Activated T-cell treated with anti-CD3 and anti-CD28 coated beads for 48 hours (primary cell): ENCODE measurements at regions not wholly inside any gene's neighbourhood (a gene's known extent, or its start where the extent isn't known, plus 50 kb on each side); places are given as distances from the start of the nearest gene placed in this dataset.
"Not testable (repeated sequence)": the region's sequence is repeated elsewhere in the genome, so short reads cannot be mapped to it uniquely, and the experiment has no call there.

Source experiments
- DNase-seq: peaks from one replicate; pipeline ENCODE4 v3.0.0-alpha.2; 2020; ENCODE audit warnings: low read depth

DNA sequence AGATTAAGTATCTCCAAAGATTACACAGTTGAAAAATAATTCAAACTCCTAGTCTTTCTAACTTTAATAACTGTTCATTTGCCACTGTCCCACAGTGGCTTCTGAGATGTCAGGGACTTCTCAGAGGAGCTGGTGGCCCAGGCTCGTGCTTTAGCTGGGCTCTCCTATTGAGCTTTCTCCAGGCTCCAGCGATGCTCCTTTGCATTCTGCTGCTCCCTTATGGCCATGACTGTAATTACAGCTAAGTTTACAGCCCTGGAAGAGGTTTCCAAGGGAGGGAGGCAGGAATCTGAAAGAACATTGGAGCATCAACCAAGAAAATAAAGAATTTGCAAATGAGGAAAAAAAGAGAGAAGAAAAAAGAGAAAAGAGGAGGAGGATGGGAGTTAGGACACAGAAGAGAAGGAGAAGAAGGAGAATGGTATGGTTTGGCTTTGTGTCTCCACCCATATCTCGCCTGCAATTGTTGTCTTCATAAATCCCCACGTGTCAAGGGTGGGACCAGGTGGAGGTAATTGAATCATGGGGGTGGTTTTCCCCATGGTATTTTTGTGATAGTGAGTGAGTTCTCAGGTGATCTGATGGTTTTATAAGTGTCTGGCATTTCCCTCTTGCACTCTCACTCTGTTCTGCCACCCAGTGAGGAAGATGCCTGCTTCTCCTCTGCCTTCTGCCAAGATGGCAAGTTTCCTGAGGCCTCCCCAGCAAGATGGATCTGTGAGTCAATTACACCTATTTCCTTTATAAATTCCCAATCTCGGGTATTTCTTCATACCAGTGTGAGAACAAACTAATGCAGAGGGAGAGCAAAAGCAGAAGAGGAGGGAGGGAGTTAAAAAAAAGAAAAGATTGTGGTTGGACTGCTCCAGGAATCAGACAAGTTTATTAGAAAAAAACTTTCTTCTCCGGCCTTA is 857.0 kb downstream of the KCNA4 start:
- DNase-seq, result no peak

DNA sequence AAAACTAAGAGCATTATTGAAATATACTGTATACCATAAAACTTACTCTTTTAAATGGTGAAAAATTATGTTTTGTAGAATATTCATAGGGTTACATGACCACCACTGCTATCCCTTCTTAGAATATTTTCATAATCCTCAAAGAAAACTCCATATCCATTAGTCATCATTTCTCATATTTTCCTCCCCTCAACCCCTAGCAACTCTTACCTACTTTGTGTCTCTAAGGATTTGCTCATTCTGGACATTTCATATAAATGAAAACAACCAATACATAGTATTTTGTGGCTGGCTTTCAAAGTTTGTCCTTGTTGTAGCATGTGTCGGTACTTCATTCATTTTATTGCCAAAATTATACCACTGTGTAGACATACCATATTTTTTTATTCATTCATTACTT is 863.8 kb downstream of the KCNA4 start:
- DNase-seq, result no peak

DNA sequence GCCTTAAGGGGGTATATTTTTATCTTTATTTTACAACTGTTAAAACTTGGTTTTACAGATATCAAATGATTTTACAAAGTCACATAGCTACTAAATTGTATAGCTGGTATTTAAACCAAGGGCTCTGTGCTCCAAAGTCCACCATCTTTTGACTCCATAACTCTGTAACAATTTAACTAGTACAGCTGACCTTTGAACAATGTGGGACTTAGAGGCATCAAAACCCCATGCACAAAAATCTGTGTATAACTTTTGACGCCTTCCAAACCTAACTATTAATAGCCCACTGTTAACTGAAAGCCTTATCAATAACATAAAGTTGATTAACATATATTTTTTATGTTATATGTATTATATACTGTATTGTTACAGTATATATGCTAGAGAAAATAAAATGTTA is 874.3 kb downstream of the KCNA4 start:
- not testable (repeated sequence) for DNase-seq

DNA sequence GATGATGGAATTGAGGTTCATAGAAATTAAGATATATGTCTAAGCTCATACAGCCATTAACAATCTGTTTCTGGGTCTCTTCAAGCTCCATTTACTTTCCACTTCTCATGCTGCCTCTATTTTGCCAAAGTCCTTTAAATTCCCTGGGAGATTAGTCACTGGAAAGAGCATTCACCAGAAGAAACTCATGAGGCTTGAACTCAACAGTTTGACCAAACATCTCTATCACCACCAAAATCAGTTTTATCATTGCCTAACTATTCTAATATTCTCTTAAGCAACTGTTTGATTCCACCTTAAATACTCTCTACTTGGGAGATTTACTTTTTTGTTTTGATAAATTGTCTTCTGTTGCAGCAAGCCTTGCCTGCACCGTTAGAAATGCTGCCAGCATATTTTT is 881.3 kb downstream of the KCNA4 start:
- DNase-seq, result no peak

DNA sequence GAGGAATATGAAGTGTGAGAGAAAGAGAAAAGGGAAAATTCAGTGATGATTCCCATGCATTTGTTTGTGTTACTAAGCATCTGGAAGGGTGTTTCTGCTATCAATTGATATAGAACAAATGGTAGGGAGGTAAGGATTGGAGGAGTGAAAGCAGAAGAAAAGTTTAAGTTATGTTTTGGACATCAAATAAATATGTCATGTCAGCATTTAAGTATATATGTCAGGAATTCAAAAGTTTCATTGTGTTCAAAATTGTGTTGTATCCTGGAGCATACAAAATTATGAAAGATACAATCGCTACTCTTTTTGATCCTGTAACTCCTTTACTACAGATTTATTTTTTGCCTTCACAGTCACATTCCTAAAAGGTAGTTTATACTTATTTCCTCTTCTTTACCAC is 885.8 kb downstream of the KCNA4 start:
- no peak for DNase-seq

DNA sequence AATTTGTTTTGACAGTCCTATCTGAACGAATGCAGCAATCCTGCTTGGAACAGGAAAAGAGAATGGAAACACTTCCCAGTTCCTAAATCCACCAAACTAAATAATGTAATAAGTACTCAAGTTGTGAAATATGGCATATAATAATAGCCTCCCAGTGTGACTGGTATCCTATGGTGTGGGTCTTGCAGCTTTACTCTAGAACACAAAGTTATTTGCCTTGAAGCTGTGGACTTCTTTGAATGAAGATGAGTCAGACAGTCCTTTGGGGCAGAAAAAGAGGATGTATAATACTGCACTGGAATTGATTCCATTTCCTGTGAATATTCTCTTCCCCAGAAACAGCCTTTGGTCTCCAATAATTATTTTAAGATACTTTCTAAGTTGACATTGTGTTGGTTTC is 887.0 kb downstream of the KCNA4 start:
- DNase-seq, result no peak

DNA sequence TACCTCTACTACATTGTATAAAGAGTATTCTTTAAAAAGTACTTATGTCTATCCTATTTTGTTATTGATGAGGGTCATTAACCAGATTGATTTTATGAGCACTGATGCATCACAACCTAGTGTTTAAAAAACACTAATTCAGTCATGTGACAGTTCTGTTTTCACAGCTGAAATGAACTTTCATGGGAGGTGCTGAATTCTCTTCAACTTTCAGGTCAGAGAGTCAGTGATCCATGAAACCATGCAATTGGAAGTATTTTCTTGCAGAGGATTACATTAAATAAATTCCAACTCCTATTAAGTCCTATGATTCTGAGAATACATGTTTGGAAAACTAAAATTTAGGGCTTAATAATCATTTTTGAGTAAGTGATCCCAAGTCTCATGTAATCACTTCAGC is 889.4 kb downstream of the KCNA4 start:
- no peak for DNase-seq

DNA sequence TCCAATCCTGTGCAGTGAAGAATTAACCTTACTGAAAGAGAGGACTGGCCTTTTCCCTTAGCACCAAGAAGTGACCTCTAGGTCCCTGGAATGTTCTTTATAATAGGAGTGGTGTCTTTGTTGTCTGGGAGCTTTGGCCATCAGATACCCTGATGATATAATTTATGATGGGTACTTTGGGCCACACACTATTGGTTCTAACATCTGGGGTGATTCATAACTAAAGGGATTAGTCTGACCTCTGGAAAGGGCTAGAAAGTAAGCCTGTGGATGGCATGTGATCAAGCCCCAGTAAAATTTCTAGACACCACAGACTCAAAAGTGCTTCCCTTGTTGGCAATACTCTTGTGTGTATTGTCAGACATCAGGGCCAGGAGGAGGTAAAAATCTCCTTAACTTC is 891.2 kb downstream of the KCNA4 start:
- no peak for DNase-seq

DNA sequence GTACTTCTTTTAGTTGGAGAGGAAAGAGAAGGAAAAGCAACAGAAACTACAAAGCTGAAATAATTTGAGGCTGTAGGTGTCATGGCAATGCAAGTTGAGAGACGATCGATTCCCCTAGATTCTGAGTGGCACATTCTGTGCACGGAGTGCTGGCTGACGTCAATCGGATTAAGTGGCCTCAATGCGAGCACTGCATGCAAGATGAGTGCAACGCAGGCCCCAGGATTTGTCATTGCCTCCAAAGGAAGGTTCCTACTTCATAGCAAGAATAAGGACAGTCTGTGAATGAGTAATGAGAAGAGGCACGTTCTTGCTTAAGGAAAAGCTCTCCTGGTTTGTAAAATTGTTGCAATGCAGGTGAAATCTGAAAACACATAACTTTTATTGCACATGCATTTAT is 892.4 kb downstream of the KCNA4 start:
- no peak for DNase-seq

DNA sequence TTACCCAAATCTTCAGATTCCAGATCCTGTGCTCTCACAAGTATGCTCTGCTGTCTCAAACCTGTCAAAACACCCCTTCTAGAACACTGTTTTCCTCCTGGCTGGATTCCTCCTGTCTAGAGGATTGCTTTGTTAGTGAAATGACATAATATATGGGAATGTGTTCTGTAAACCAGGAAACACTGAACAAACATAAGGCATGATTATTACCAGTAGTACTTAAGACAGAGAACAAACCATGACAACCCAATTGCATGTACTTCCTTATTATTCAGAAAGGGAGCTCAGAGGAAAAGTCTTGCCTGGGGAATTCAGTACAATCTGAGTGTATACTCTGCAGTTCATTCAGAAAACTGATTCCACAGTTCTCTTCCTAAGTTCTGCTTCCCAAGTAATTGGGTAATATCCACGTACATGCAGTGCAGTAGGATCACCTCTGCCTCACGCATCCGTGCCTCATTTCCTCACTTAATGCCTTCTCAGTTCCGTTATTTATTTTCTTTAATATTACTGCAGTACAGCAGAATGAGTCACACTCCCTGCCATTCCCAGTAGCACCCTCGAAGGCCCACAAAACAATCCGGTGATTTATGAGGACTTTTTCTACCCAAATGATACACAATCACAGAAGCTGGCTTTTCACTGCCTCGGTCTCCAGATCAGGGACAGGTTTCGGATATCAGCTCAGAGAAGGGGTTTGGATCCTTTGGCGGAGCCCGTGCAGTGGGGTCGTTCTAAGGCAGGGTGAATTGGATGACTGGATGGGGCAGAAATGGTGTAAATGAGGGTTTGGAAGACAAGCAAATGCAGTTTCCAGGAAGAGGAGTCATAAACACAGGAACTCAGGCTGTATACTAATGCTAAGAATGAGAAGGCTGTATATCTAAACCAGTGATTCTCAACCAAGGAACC is 896.9 kb downstream of the KCNA4 start:
- DNase-seq, result no peak

DNA sequence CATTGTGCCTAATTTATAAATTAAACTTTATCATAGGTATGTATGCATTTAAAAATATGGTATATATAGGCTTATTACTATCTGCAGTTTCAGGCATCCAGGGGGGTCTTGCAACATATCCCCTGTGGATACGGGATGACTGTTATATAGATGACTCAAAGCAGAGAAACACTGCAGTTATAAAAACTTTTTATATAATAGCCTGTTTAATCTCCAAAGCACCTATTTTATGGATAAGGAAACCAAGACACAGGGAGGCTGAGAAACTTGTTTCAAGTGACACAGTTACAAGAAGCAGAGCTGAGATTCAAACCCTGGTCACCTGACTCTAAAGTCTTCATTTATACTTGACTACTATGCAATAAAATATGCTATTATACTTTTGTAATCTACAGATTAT is 897.7 kb downstream of the KCNA4 start:
- no peak for DNase-seq

DNA sequence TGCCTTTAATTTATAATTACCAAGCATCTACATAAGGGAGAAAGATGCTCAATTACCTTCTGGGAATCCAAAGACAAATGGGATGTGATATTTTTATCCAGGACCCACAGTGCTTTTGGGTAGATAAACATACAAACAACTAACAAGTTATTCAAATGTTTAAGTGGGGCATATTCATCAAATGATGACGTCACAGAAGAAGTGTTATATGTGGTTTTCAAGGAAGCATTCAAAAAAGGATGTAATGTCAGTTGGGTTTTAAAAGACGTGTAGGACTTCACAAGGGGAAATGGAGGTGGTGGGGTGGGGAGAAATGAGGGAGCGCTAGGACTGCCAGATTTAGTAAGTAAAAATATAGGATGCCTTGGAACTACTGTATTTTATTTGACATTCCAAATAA is 915.9 kb downstream of the KCNA4 start:
- no peak for DNase-seq

DNA sequence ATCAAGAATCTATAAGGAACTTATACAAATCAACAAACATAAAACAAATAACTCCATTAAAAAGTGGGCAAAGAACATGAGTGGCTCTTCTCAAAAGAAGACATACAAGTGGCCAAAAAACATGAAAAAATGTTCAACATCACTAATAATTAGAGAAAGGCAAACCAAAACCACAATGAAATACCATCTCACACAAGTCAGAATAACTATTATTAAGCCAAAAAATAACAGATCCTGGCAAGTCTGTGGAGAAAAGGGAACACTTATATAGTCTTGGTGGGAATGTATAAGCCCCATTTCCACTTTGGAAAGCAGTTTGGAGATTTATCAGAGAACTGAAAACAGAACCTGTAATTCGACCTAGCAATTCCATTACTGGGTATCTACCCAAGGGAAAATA is 921.0 kb downstream of the KCNA4 start:
- no peak for DNase-seq

DNA sequence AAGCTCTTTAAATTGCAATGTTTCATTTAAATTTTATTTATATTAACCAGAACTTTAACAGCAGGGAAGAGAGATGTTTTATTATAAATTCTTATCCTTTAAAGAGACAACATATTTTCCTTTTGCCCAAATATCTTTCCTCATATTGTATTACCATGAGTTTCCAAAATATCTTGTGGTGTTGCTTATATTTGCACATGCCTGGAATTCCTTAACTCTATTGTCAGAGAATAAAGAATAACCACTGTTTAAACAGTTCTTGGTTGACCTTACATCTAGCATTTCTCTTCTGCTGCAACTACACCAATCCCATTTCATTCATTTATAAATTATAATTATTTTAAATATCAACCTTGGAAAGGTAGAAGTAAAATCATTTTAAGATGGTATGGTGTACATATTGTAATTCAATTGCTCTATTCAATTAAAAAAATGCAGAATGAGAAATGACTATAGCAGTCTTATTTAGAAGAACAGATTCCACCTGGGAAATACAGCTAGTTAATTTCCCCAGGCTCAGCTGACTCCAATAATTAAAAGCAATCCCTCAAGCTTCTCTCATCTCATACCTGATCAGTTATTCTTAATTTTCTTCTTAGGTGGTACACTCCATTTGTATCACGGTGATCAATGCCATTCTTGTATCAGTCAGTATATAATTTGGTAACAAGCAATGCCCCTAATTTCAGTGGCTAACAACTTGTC is 923.3 kb downstream of the KCNA4 start:
- DNase-seq, result no peak

DNA sequence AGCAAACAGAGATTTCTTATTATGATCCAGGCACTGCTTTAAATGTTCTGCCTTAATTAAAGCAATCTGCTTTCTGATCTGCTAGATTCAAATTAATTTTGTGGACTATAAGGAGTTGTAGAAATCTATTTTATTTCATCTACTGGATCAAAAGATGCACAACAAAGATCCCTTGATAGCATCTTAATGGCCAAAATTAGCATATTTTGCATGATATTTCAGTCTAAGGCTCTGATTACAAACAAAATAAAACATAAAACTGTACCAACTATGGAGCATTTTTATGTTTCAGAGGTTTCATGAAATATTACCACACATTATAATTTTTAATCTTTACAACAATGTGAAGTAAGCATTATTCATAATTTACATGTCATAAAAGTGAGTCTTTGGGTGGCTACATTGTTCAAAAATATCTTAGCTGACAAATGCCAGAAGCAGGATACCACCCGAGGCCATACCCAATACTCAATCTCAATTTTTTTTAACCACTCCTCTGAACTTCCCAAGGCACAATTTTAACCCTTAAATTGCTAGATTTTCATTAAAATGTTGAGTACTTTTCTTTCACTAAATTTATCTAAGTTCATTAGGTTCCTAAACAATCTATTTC is 929.5 kb downstream of the KCNA4 start:
- DNase-seq, result no peak

DNA sequence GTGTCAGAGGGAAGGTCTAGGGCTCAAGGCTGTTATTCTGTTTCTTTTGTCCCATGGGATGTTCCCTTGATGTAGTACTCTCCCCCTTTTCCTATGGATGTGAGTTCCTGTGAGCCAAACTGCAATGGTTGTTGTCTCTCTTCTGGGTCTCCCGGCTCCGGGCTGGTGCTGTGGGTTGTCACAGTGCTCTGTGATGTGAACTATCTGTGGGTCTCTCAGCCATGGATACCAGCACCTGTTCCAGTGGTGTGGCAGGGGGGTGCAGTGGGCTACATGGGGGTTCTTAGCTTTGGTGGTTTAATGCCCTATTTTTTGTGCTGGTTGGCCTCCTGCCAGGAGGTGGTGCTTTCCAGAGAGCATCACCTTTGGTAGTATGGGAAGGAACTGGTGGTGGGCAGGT is 941.1 kb downstream of the KCNA4 start:
- DNase-seq, result no peak

DNA sequence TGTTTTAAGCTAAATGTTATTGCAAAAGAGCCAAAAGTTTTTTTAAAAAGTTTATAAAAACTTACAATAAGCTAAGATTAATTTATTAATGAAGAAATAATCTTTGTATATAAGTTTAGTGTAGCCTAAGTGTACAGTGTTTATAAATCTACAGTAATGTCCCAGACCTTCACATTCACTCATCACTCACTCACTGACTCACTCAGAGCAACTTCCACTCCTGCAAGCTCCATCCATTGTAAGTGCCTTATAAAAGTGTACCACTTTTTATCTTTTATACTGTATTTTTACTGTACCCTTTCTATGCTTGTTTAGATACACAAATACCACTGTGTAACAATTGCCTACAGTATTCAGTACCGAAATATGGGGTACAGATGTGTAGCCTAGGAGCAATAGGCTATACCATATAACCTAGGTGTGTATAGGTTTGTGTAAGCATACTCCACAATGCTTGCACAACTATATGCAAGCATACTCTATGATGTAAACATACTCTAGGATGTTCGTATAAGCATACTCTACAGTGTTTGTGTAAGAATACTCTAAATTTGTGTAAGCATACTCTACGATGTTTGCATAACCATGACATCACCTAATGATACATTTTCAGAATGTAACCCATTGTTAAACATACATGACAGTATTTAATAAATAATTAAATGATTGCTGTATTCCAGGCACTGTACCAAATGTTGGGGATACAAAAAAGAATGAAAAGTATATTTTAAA is 953.0 kb downstream of the KCNA4 start:
- DNase-seq, result no peak

DNA sequence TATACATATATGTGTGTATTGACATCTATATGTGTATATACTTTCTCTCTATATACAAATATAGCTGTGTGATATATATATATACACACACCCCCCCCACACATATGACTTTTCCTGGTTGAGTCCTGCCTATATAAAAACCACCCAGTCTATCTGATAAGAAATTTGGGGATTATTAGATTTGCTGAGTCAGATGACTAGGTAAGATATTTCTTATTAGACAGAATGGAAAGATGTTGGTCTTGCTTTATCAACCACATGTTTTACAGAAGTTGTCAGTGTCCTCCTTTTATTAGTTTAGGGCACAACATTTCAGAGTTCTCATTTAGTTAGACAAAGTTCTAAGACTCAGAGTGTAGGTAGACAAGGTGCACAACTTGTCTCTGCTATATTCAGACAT is 953.3 kb downstream of the METTL15 start:
- DNase-seq, result no peak

DNA sequence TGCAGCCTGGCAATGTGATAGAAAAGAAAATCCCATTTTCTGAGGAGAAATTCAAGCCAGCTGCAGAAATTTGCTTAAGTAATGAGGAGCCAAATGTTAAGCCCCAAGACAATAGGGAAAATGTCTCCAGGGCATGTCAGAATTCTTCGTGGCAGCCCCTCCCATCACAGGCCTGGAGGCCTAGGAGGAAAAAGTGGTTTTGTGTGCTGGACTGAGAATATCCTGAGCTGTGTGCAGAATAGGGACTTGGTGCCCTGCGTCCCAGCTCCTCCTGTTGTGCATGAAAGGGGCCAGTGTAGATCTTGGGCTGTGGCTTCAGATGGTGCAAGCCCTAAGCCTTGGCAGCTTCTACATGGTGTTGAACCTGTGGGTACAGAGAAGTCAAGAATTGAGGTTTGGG is 948.3 kb downstream of the METTL15 start:
- DNase-seq, result not testable (repeated sequence)

DNA sequence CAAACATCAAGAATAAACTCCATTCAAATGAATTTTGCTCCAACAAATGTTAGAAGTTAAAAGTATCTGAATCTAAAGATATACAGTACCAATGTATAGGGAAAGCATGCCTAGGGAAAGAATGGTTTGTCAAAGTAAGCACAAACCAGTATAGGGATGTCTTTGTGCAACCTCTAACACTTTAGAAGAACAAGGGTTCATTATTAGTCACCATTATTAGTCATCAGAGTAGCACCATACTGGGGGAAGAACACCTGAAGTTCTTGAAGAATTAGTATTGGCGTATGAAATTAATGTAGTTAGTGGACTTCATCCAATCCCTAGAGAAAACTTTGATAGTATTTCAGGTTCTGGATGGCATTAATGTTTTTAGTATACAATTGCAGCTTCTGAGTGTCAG is 943.7 kb downstream of the METTL15 start:
- DNase-seq, result no peak

DNA sequence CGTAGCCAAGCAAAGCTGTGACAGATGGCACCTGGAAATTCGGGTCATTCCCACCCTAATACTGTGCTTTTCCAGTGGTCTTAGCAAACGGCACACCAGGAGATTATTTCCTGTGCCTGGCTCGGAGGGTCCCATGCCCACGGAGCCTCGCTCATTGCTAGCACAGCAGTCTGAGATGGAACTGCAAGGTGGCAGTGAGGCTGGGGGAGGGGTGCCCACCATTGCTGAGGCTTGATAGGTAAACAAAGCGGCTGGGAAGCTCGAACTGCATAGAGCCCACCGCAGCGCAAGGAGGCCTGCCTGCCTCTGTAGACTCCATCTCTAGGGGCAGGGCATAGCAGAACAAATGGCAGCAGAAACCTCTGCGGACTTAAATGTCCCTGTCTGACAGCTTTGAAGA is 942.8 kb downstream of the METTL15 start:
- DNase-seq, result not testable (repeated sequence)
